ENCODE measurements at regions not wholly inside any gene's neighbourhood (a gene's known extent, or its start where the extent isn't known, plus 50 kb on each side); places are given as distances from the start of the nearest gene placed in this dataset.

GRCh38 chr10:130470286-130470685 lies 334.1 kb downstream of the GLRX3 start:
- no peaks in the 10 kb centered on the region for H3K4me1 ChIP-seq (ENCODE audit: control insufficient read depth in 5 of 5, insufficient read depth in 5 of 5, low read length in 5 of 5)
- no peak for TF ChIP-seq CTCF (IDR thresholded peaks at IDR 0.05; ENCODE audit: control extremely low read depth, extremely low read depth)
- ATAC-seq (ENCODE audit: insufficient read depth, low FRiP score) (no peak), DNase-seq (no peak)
- H3K4me3 ChIP-seq = no peak overlapping the region
- H3K9ac ChIP-seq (ENCODE audit: insufficient read depth in 1 of 2, low read length in 2 of 2) = no peak overlapping the region
- H3K27ac ChIP-seq (ENCODE audit: low read depth in 1 of 2, low read length in 1 of 2) = no peak overlapping the region
- H3K9me3 ChIP-seq (ENCODE audit: control insufficient read depth in 4 of 4, insufficient read depth in 3 of 4, low read length in 3 of 4) = peaks cover 0 to 13% (median 0%) of the 10 kb centered on the region in 4 donors
- H3K27me3 ChIP-seq (ENCODE audit: control insufficient read depth in 3 of 3, insufficient read depth in 3 of 3, low read length in 2 of 3) = peaks cover 0 to 3% (median 0%) of the 10 kb centered on the region in 3 donors
- no peaks in the 10 kb centered on the region for H3K36me3 ChIP-seq (ENCODE audit: control insufficient read depth in 4 of 4, insufficient read depth in 4 of 4, low read length in 4 of 4)
- WGBS, 2 donors = 61 to 79% methylated on average over 5 of the region's 5 CpGs

DNA sequence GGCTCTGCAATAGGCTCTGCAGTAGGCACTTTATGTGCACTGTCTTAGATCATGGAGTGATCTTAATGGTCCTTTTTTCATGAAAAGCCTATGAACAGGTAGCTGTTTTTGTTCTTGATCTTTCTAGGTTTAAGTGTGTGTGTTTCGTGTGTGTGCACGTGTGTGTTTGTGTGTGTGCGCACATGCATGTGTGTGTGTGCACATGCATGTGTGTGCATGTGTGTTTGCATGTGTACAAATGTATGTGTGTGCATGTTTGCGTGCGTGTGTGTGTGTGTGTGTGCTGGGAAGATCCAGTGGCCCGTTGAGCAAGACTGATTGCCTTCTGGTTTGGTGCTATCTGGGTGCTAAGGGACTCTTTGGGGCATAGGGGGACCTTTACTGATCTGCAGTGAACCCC lies 334.8 kb downstream of the GLRX3 start:
- WGBS, 2 donors = 85 to 93% methylated on average over 6 of the region's 6 CpGs
- peaks cover 0 to 13% (median 0%) of the 10 kb centered on the region in 4 donors for H3K9me3 ChIP-seq (ENCODE audit: control insufficient read depth in 4 of 4, insufficient read depth in 3 of 4, low read length in 3 of 4)
- no peak for TF ChIP-seq CTCF (IDR thresholded peaks at IDR 0.05; ENCODE audit: control extremely low read depth, extremely low read depth)
- no peaks in the 10 kb centered on the region for H3K4me1 ChIP-seq (ENCODE audit: control insufficient read depth in 5 of 5, insufficient read depth in 5 of 5, low read length in 5 of 5)
- DNase-seq (no peak), ATAC-seq (ENCODE audit: insufficient read depth, low FRiP score) (no peak)
- H3K4me3 ChIP-seq = no peak overlapping the region
- no peaks in the 10 kb centered on the region for H3K36me3 ChIP-seq (ENCODE audit: control insufficient read depth in 4 of 4, insufficient read depth in 4 of 4, low read length in 4 of 4)
- H3K9ac ChIP-seq (ENCODE audit: insufficient read depth in 1 of 2, low read length in 2 of 2) = no peak overlapping the region
- H3K27ac ChIP-seq (ENCODE audit: low read depth in 1 of 2, low read length in 1 of 2) = no peak overlapping the region
- peaks cover 0 to 3% (median 0%) of the 10 kb centered on the region in 3 donors for H3K27me3 ChIP-seq (ENCODE audit: control insufficient read depth in 3 of 3, insufficient read depth in 3 of 3, low read length in 2 of 3)

- Histone ChIP-seq H3K27me3 (ENCODE audit: control insufficient read depth in 3 of 3, insufficient read depth in 3 of 3, low read length in 2 of 3) (peaks cover 0 to 3% (median 0%) of the 10 kb centered on the region in 3 donors), H3K4me3 (no peak overlapping the region), H3K27ac (ENCODE audit: low read depth in 1 of 2, low read length in 1 of 2) (no peak overlapping the region), H3K9me3 (ENCODE audit: control insufficient read depth in 4 of 4, insufficient read depth in 3 of 4, low read length in 3 of 4) (peaks cover 0 to 11% (median 0%) of the 10 kb centered on the region in 4 donors), H3K36me3 (ENCODE audit: control insufficient read depth in 4 of 4, insufficient read depth in 4 of 4, low read length in 4 of 4) (no peaks in the 10 kb centered on the region), H3K4me1 (ENCODE audit: control insufficient read depth in 5 of 5, insufficient read depth in 5 of 5, low read length in 5 of 5) (no peaks in the 10 kb centered on the region), H3K9ac (ENCODE audit: insufficient read depth in 1 of 2, low read length in 2 of 2) (no peak overlapping the region)
- whole genome bisulfite sequencing, 2 donors = 70 to 80% methylated on average over 11 of the region's 11 CpGs
- no peak for DNase-seq
- TF ChIP-seq CTCF (IDR thresholded peaks at IDR 0.05; ENCODE audit: control extremely low read depth, extremely low read depth) = no peak
- ATAC-seq (ENCODE audit: insufficient read depth, low FRiP score) = no peak
Measured at GRCh38 chr10:130471486-130471885, 335.3 kb downstream of the GLRX3 start.

DNA sequence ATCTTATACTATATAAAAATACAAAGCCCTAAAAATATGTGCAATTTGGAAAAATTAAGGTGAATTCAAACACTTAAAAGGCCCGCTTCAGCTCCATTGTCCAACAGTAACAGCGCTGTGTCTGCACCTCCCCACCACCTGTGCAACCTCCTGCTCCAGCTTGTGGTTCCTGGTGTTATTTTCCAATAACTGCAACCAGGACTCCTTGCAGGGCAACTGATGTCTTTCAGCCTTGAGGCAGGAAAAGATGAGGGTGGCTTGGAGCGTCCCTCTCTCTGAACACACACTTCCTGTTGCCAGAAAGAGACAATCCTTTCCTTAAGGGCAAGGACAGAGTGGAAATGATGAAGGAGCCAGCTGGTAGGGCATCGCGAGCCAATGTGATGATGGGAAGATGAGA lies 336.0 kb downstream of the GLRX3 start:
- no peak for ATAC-seq (ENCODE audit: insufficient read depth, low FRiP score)
- no peak for DNase-seq
- Histone ChIP-seq H3K36me3 (ENCODE audit: control insufficient read depth in 4 of 4, insufficient read depth in 4 of 4, low read length in 4 of 4) (no peaks in the 10 kb centered on the region), H3K9me3 (ENCODE audit: control insufficient read depth in 4 of 4, insufficient read depth in 3 of 4, low read length in 3 of 4) (peaks cover 0 to 11% (median 0%) of the 10 kb centered on the region in 4 donors), H3K9ac (ENCODE audit: insufficient read depth in 1 of 2, low read length in 2 of 2) (no peak overlapping the region), H3K4me3 (no peak overlapping the region), H3K27ac (ENCODE audit: low read depth in 1 of 2, low read length in 1 of 2) (no peak overlapping the region), H3K27me3 (ENCODE audit: control insufficient read depth in 3 of 3, insufficient read depth in 3 of 3, low read length in 2 of 3) (peaks cover 0 to 3% (median 0%) of the 10 kb centered on the region in 3 donors), H3K4me1 (ENCODE audit: control insufficient read depth in 5 of 5, insufficient read depth in 5 of 5, low read length in 5 of 5) (peaks cover 0 to 1% (median 0%) of the 10 kb centered on the region in 5 donors)
- no peak for TF ChIP-seq CTCF (IDR thresholded peaks at IDR 0.05; ENCODE audit: control extremely low read depth, extremely low read depth)
- WGBS, 2 donors = 70 to 83% methylated on average over 5 of the region's 5 CpGs
